Lung (tissue), 11 donors: ENCODE measurements at regions not wholly inside any gene's neighbourhood (a gene's known extent, or its start where the extent isn't known, plus 50 kb on each side); places are given as distances from the start of the nearest gene placed in this dataset.

Experiments
- ATAC-seq: fragments of 200-7000 bp; cut with Tn5 transposase; one replicate; pipeline ENCODE4 v1.9.1; 2020; ENCODE audit warnings: moderate number of reproducible peaks; ENCODE audit not compliant: insufficient read depth, low FRiP score
- DNase-seq, 3 donors: peaks; one replicate each; pipeline ENCODE4 v3.0.0-alpha.2; 2013 to 2017
- H3K27ac ChIP-seq, 2 donors: one replicate each; pipeline ENCODE4 v1.5.1; 2013; ENCODE audit warnings: mild to moderate bottlenecking in 2 of 2, moderate library complexity in 2 of 2, control low read depth in 1 of 2, inconsistent platforms in 1 of 2, low read depth in 1 of 2, low read length in 1 of 2
- H3K27me3 ChIP-seq, 3 donors: one replicate each; pipeline ENCODE4 v1.5.1; 2013; ENCODE audit warnings: low read length in 2 of 3; ENCODE audit not compliant: control insufficient read depth in 3 of 3, insufficient read depth in 3 of 3
- H3K36me3 ChIP-seq, 4 donors: one replicate each; pipeline ENCODE4 v1.5.1; 2013; ENCODE audit warnings: low read length in 4 of 4, mild to moderate bottlenecking in 1 of 4, moderate library complexity in 1 of 4; ENCODE audit not compliant: control insufficient read depth in 4 of 4, insufficient read depth in 4 of 4
- H3K4me1 ChIP-seq, 5 donors: one replicate each; pipeline ENCODE4 v1.5.1; 2013; ENCODE audit warnings: low read length in 5 of 5, mild to moderate bottlenecking in 2 of 5, moderate library complexity in 1 of 5; ENCODE audit not compliant: control insufficient read depth in 5 of 5, insufficient read depth in 5 of 5
- H3K4me3 ChIP-seq: one replicate; pipeline ENCODE4 v1.5.1; 2013; ENCODE audit warnings: mild to moderate bottlenecking, control low read depth, moderate library complexity
- H3K9ac ChIP-seq, 2 donors: one replicate each; pipeline ENCODE4 v1.5.1; 2013; ENCODE audit warnings: low read length in 2 of 2, control low read depth in 1 of 2; ENCODE audit not compliant: insufficient read depth in 1 of 2
- H3K9me3 ChIP-seq, 4 donors: one replicate each; pipeline ENCODE4 v1.5.1; 2013; ENCODE audit warnings: low read length in 3 of 4, mild to moderate bottlenecking in 1 of 4, moderate library complexity in 1 of 4; ENCODE audit not compliant: control insufficient read depth in 4 of 4, insufficient read depth in 3 of 4
- WGBS, 2 donors: extraction: QIAGEN DNeasy Blood & Tissue Kit; methylation state at CpG; one replicate each; pipeline ENCODE4 v1.1.7; 2013; 5-methylcytosine and 5-hydroxymethylcytosine counted together
- TF ChIP-seq, protein P1 (sequence below): IDR thresholded peaks from 2 replicates; pipeline ENCODE4 v1.5.1; 2012; ENCODE audit warnings: mild to moderate bottlenecking; ENCODE audit errors: control extremely low read depth, extremely low read depth
- donor health status: control.
- donor health status: control.
- donor health status: Bipolar disorder and iron deficiency.
- donor health status: healthy.
- donor health status: DM: yes; HTN: yes; CAD: no.

DNA sequence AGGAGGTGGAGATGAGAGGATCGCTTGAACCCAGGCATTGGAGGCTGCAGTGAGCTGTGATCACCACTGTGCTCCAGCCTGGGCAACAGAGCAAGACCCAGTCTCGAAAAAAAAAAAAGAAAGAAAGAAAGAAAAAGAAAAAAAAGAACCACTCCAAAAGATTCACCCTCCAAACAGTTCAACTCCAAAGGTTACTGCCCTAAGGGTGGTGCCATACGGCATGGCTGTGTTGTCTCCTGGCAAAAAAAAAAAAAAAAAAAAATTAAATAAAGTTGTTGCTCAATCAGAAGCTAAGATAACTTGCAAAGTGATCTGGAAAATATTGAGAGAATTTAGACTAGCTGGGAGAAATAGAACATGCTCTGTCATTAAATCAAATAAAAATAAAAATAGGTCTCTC lies 79.5 kb downstream of the KCTD15 start:
- DNase-seq (no peak), ATAC-seq (no peak)
- TF ChIP-seq, protein P1, sequence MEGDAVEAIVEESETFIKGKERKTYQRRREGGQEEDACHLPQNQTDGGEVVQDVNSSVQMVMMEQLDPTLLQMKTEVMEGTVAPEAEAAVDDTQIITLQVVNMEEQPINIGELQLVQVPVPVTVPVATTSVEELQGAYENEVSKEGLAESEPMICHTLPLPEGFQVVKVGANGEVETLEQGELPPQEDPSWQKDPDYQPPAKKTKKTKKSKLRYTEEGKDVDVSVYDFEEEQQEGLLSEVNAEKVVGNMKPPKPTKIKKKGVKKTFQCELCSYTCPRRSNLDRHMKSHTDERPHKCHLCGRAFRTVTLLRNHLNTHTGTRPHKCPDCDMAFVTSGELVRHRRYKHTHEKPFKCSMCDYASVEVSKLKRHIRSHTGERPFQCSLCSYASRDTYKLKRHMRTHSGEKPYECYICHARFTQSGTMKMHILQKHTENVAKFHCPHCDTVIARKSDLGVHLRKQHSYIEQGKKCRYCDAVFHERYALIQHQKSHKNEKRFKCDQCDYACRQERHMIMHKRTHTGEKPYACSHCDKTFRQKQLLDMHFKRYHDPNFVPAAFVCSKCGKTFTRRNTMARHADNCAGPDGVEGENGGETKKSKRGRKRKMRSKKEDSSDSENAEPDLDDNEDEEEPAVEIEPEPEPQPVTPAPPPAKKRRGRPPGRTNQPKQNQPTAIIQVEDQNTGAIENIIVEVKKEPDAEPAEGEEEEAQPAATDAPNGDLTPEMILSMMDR, result no peak
- WGBS, 2 donors, result 78 to 94% methylated on average over 3 of the region's 3 CpGs
- Histone ChIP-seq H3K27ac (no peak overlapping the region), H3K4me3 (no peak overlapping the region), H3K27me3 (peaks cover 0 to 8% (median 0%) of the 10 kb centered on the region in 3 donors), H3K4me1 (peaks cover 0 to 11% (median 0%) of the 10 kb centered on the region in 5 donors), H3K9me3 (no peaks in the 10 kb centered on the region), H3K9ac (no peak overlapping the region), H3K36me3 (no peaks in the 10 kb centered on the region)

DNA sequence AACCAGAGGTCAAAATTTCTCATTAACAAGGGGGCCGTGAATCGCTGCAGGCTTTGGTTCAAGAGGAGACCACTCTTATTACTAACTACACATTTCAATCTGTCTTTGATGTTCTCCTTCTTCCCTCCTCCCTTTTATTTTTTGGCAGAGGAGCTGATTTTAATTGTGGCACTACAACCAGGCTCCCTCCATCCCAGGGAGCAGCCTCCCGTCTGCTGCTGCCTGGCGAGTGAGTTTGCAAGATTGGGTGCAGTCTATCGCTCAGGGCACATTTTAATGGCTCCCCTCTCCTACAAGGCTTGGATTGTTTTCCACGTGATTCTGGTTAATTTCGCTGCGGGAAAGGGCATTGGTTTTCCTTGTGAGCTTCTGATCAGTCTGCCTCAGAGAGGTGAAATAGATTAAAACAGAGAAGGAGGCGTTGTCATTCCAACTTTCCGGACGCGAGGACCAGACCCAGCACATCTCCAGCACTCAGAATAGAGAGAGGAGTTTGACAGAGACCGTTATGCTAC lies 81.4 kb downstream of the KCTD15 start:
- Histone ChIP-seq H3K9ac (no peak overlapping the region), H3K27me3 (peaks cover 0 to 6% (median 0%) of the 10 kb centered on the region in 3 donors), H3K4me1 (peaks cover 0 to 11% (median 0%) of the 10 kb centered on the region in 5 donors), H3K9me3 (no peaks in the 10 kb centered on the region), H3K4me3 (no peak overlapping the region), H3K36me3 (no peaks in the 10 kb centered on the region), H3K27ac (no peak overlapping the region)
- WGBS, 2 donors, result 75 to 83% methylated on average over 13 of the region's 13 CpGs
- no peak for ATAC-seq
- no peak for DNase-seq
- TF ChIP-seq, protein P1, result no peak

DNA sequence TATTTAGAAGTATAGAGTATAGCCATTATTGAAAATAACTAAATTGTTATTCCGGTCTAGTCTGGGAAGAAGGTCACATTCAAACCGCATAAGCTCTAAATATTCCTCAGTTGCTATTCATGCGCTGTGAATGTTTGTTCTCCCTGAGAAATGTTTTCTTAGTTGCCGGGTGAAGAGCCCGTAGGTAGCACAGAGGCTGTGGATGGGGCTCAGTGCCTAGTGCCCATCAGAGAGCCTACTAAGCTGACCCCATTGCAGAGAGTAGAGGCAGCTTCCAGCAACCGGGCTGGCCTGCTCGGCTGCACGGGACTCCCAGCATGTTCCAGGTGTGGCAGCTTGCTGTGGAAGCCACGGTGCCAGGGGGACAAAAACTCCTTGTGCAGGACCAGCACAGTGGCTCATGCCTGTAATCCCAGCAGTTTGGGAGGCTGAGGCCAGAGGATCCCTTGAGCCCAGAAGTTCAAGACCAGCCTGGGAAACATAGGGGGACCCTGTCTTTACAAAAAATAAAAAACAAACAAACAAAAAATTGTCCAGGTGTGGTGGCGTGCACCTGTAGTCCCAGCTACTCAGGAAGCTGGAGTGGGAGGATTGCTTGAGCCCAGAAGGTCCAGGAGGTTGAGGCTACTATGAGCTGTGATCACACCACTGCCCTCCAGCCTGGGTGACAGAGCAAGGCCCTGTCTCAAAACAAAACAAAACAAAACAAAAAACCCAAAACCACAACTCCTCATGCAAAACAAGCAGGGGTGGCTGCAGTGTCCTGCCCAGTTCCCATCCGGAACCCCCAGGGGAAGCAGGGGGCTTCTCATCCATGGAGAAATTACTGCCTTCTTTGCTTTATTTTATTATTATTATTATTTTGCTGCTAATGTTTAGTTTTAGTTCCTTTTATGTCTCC lies 82.5 kb downstream of the KCTD15 start:
- no peak overlapping the region for H3K4me3 ChIP-seq
- no peak for DNase-seq
- H3K27ac ChIP-seq, result no peak overlapping the region
- TF ChIP-seq, protein P1, result no peak
- WGBS, 2 donors, result 84 to 88% methylated on average over 11 of the region's 11 CpGs
- H3K27me3 ChIP-seq, result peaks cover 0 to 6% (median 0%) of the 10 kb centered on the region in 3 donors
- no peaks in the 10 kb centered on the region for H3K36me3 ChIP-seq
- ATAC-seq, result no peak
- no peaks in the 10 kb centered on the region for H3K9me3 ChIP-seq
- peaks cover 0 to 19% (median 3%) of the 10 kb centered on the region in 5 donors for H3K4me1 ChIP-seq
- H3K9ac ChIP-seq, result no peak overlapping the region
